IMR-90 (cell line): ENCODE measurements at regions not wholly inside any gene's neighbourhood (a gene's known extent, or its start where the extent isn't known, plus 50 kb on each side); places are given as distances from the start of the nearest gene placed in this dataset.

Source experiments
- ATAC-seq: fragments of 200-7000 bp; cut with Tn5 transposase; 2 replicates; pipeline ENCODE4 v1.9.1; 2020; ENCODE audit warnings: low read depth, mild to moderate bottlenecking, moderate library complexity
- BruUV-seq: library from RNA; stranded (reverse); fragments of 400-500 nt; replicated peaks from 2 replicates; lab custom pipeline; 2021; lab: Mats Ljungman, UMichigan
- CTCF ChIA-PET: fragments of 300-600 bp; formaldehyde crosslinking; extraction: SDS; loops from one replicate; lab custom pipeline; 2021; ENCODE audit warnings: antibody characterized with exemption; lab: Yijun Ruan, JAX
- POLR2A ChIA-PET: fragments of 300-600 bp; sonication (Branson Sonifier 250); formaldehyde crosslinking; loops from one replicate; lab custom pipeline; 2022; ENCODE audit warnings: antibody characterized with exemption; ENCODE audit not compliant: unreplicated experiment; lab: Charles Lee
- DNase-seq: peaks from one replicate; pipeline ENCODE4 v3.0.0; 2013
- H2AFZ ChIP-seq: replicated peaks from 2 replicates; pipeline ENCODE3; 2013; ENCODE audit warnings: low read length, mild to moderate bottlenecking; ENCODE audit not compliant: poor library complexity
- H2AK5ac ChIP-seq: 2 replicates; pipeline ENCODE4 v1.6.1; 2013; ENCODE audit warnings: low read depth, low read length, inconsistent platforms
- H2AK9ac ChIP-seq: replicated peaks from 2 replicates; pipeline ENCODE3; 2013; ENCODE audit warnings: mild to moderate bottlenecking, low read depth, low read length, moderate library complexity; ENCODE audit not compliant: poor library complexity
- H2BK120ac ChIP-seq: 2 replicates; pipeline ENCODE4 v1.6.1; 2013; ENCODE audit warnings: low read depth, low read length, inconsistent platforms
- H2BK15ac ChIP-seq: 3 replicates; pipeline ENCODE4 v1.6.1; 2013; ENCODE audit warnings: low read depth, low read length, inconsistent platforms
- H2BK20ac ChIP-seq: 2 replicates; pipeline ENCODE4 v1.6.1; 2013; ENCODE audit warnings: low read depth, mild to moderate bottlenecking, inconsistent platforms, low read length, moderate library complexity
- H2BK5ac ChIP-seq: 2 replicates; pipeline ENCODE4 v1.6.1; 2013; ENCODE audit warnings: mild to moderate bottlenecking, low read depth, low read length, inconsistent platforms; ENCODE audit not compliant: poor library complexity, severe bottlenecking
- H3K14ac ChIP-seq: replicated peaks from 2 replicates; pipeline ENCODE4 v1.6.1; 2013; ENCODE audit warnings: low read depth, low read length, inconsistent platforms
- H3K18ac ChIP-seq: 2 replicates; pipeline ENCODE4 v1.6.1; 2013; ENCODE audit warnings: low read depth, low read length, control low read depth
- H3K23ac ChIP-seq: 2 replicates; pipeline ENCODE4 v1.6.1; 2013; ENCODE audit warnings: low read depth, low read length, inconsistent platforms
- H3K27ac ChIP-seq: 2 replicates; pipeline ENCODE4 v1.5.1; 2013; ENCODE audit warnings: mild to moderate bottlenecking, control low read depth, low read length; ENCODE audit not compliant: insufficient read depth
- H3K27me3 ChIP-seq: 2 replicates; pipeline ENCODE4 v1.6.1; 2013; ENCODE audit warnings: low read length; ENCODE audit not compliant: control insufficient read depth, insufficient read depth
- H3K36me3 ChIP-seq: 2 replicates; pipeline ENCODE4 v1.6.1; 2013; ENCODE audit warnings: low read length, mixed read lengths; ENCODE audit not compliant: control insufficient read depth, insufficient read depth
- H3K4ac ChIP-seq: 2 replicates; pipeline ENCODE4 v1.6.1; 2013; ENCODE audit warnings: low read depth, low read length, inconsistent platforms
- H3K4me1 ChIP-seq: 2 replicates; pipeline ENCODE4 v1.6.1; 2013; ENCODE audit warnings: low read length, mixed read lengths; ENCODE audit not compliant: control insufficient read depth, insufficient read depth
- H3K4me2 ChIP-seq: 2 replicates; pipeline ENCODE4 v1.6.1; 2013; ENCODE audit warnings: low read depth, mild to moderate bottlenecking, control low read depth, low read length, moderate library complexity
- H3K4me3 ChIP-seq: 2 replicates; pipeline ENCODE4 v1.5.1; 2013; ENCODE audit warnings: low read depth, mild to moderate bottlenecking, control low read depth, low read length, moderate library complexity; ENCODE audit not compliant: insufficient read depth
- H3K56ac ChIP-seq: 2 replicates; pipeline ENCODE4 v1.6.1; 2013; ENCODE audit warnings: low read length, inconsistent platforms; ENCODE audit not compliant: insufficient read depth; ENCODE audit errors: extremely low read depth
- H3K79me1 ChIP-seq, 2 experiments: 2 replicates each; pipeline ENCODE4 v1.6.1; 2013; ENCODE audit warnings: low read length in 2 of 2, inconsistent platforms in 1 of 2, low read depth in 1 of 2
- H3K9ac ChIP-seq: 2 replicates; pipeline ENCODE4 v1.6.1; 2013; ENCODE audit warnings: low read depth, low read length, control low read depth
- H3K9me1 ChIP-seq: 2 replicates; pipeline ENCODE4 v1.6.1; 2013; ENCODE audit warnings: low read length, inconsistent platforms; ENCODE audit not compliant: insufficient read depth
- H3K9me3 ChIP-seq: 2 replicates; pipeline ENCODE4 v1.6.1; 2013; ENCODE audit warnings: low read length; ENCODE audit not compliant: control insufficient read depth, insufficient read depth
- H4K20me1 ChIP-seq: 2 replicates; pipeline ENCODE4 v1.6.1; 2013; ENCODE audit warnings: low read length, inconsistent platforms; ENCODE audit not compliant: insufficient read depth
- H4K5ac ChIP-seq: 2 replicates; pipeline ENCODE4 v1.6.1; 2013; ENCODE audit warnings: mild to moderate bottlenecking, low read depth, low read length, control low read depth
- H4K8ac ChIP-seq, 2 experiments: 2 replicates each; pipeline ENCODE4 v1.6.1; 2013; ENCODE audit warnings: low read depth in 2 of 2, low read length in 2 of 2, control low read depth in 1 of 2, inconsistent platforms in 1 of 2
- H4K91ac ChIP-seq: 2 replicates; pipeline ENCODE4 v1.6.1; 2013; ENCODE audit warnings: low read depth, low read length, inconsistent platforms; ENCODE audit not compliant: insufficient read depth
- RAD21 ChIP-seq: IDR thresholded peaks from 2 replicates; pipeline ENCODE4 v1.6.1; 2012; ENCODE audit warnings: low read length, improper control_type of control experiment
- WGBS, 2 experiments: methylation state at CpG; one replicate each; pipeline versions ENCODE4 v1.1.5 to v1.1.7; 2013; ENCODE audit warnings: missing lambda C conversion rate in 2 of 2; ENCODE audit not compliant: insufficient read length in 1 of 2; ENCODE audit errors: extremely low coverage in 2 of 2; 5-methylcytosine and 5-hydroxymethylcytosine counted together
- dilution Hi-C: fragments of 300-500 bp; cut with HindIII; formaldehyde crosslinking; loops from one replicate; pipeline ENCODE4 v1.14.3; 2018; ENCODE audit warnings: low sequenced_read_pairs; ENCODE audit not compliant: unreplicated experiment
- in situ Hi-C: fragments of 300-500 bp; cut with MboI; formaldehyde crosslinking; loops from 3 replicates; pipeline ENCODE4 v1.14.3; 2019; ENCODE audit warnings: low sequenced_read_pairs, inconsistent platforms, mixed read lengths
- intact Hi-C: fragments of 100-400 bp; cut with micrococcal nuclease; formaldehyde crosslinking; loops from 2 replicates; pipeline ENCODE4 v1.10.0; 2022

GRCh38 chr10:60597513-60597912 lies 180.8 kb upstream of the CDK1 start:
- no peak overlapping the region for H3K4ac ChIP-seq
- BruUV-seq, result no TSS peak
- DNase-seq, result no peak
- H3K9me3 ChIP-seq, result no peaks in the 10 kb centered on the region
- intact Hi-C loops (loop anchor here (2.0 kb wide), 1 partner anchor 25 kb away; no protein-coding TSS in a partner anchor), dilution Hi-C loops (no loop called here), in situ Hi-C loops (no loop called here)
- H4K91ac ChIP-seq, result no peak overlapping the region
- no peaks in the 10 kb centered on the region for H3K9me1 ChIP-seq
- H3K27ac ChIP-seq, result no peak overlapping the region
- no peak overlapping the region for H3K4me3 ChIP-seq
- H2BK5ac ChIP-seq, result no peak overlapping the region
- H2BK15ac ChIP-seq, result no peak overlapping the region
- H3K9ac ChIP-seq, result no peak overlapping the region
- ATAC-seq, result no peak
- H3K14ac ChIP-seq, result no peak overlapping the region
- H4K8ac ChIP-seq, result no peak overlapping the region
- no peak overlapping the region for H3K4me2 ChIP-seq
- H3K36me3 ChIP-seq, result no peaks in the 10 kb centered on the region
- H2AFZ ChIP-seq, result no peak overlapping the region
- H3K79me1 ChIP-seq, result no peaks in the 10 kb centered on the region
- no peak overlapping the region for H2AK9ac ChIP-seq
- no peak overlapping the region for H3K23ac ChIP-seq
- POLR2A ChIA-PET, result no interaction called here
- CTCF ChIA-PET, result no interaction called here
- WGBS, 2 experiments, result no CpG with 5 or more reads among the region's 1 CpG
- H4K20me1 ChIP-seq, result no peaks in the 10 kb centered on the region
- H3K4me1 ChIP-seq, result no peaks in the 10 kb centered on the region
- no peak overlapping the region for H2BK120ac ChIP-seq
- no peak overlapping the region for H4K5ac ChIP-seq
- H2BK20ac ChIP-seq, result no peak overlapping the region
- H3K56ac ChIP-seq, result no peak overlapping the region
- no peak for TF ChIP-seq RAD21
- H3K27me3 ChIP-seq, result no peaks in the 10 kb centered on the region; the same call in 1 of the 2 replicates
- H2AK5ac ChIP-seq, result no peak overlapping the region
- H3K18ac ChIP-seq, result no peak overlapping the region
